HS-27A (cell line): ENCODE measurements at regions not wholly inside any gene's neighbourhood (a gene's known extent, or its start where the extent isn't known, plus 50 kb on each side); places are given as distances from the start of the nearest gene placed in this dataset.

Experiments used
- DNase-seq: peaks from one replicate; pipeline ENCODE4 v3.0.0-alpha.2; 2012; ENCODE audit warnings: low read depth, missing footprints

- no peak for DNase-seq
These were observed 687.2 kb downstream of the TRIML1 start for GRCh38 chr4:188826393-188826792.

GRCh38 chr4:188839704-188840103 is 700.5 kb downstream of the TRIML1 start:
- no peak for DNase-seq

GRCh38 chr4:188841523-188841922 is 702.3 kb downstream of the TRIML1 start:
- no peak for DNase-seq

DNA sequence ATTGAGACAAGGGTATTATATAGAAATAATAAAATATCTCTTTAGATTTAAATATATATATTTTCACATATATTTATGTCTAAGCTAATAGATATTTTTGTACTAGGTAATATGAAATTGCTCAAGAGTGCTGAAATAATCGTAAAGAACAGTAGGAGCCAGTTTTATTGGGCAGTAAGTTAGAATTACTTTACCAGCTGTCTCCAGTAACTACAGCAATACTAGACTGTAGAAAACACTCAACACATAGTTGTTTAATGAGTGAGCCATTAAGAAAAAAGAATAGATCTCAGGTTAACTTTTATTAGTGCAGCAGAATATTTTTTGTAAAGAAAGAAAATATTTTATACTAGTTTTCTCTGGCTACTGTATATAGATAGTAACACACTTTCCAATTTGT is 715.2 kb downstream of the TRIML1 start:
- DNase-seq, result no peak

DNA sequence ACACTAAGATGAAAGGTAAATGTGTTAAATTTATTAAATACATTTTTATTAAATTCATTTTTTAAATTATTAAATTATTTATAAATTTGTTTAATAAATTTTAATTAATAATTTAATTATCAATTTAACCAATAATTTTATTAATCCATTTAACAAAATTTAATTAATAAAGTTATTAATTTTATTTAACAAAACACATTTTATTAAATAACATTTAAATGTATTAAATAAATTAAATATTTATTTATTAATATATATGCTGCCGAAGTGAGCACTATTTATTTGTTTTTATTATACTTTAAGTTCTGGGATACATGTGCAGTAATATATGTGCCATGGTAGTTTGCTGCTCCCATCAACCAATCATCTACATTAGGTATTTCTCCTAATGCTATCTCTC is 719.5 kb downstream of the TRIML1 start:
- DNase-seq, result no peak

GRCh38 chr4:188864741-188865140 is 725.5 kb downstream of the TRIML1 start:
- DNase-seq, result no peak

DNA sequence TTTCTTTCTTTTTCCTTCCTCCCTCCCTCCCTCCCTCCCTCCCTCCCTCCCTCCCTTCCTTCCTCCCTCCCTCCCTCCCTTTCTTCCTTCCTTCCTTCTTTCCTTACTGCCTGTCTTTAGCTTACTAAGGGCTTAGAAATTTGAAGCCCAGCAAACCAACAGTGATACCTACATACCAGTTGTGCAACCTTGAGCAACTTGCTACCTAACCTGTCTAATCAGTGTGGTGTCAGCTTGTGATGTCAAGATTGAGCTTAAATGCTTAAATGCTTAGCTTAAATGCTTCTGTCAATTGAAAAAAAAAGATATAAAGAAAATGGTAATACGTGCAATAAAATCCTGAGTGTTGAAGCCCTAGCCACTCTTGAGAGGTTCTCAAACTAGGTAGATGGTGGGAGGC is 728.6 kb downstream of the TRIML1 start:
- no peak for DNase-seq

GRCh38 chr4:188869581-188869980 is 730.3 kb downstream of the TRIML1 start:
- DNase-seq, result no peak

GRCh38 chr4:188872809-188873208 is 733.6 kb downstream of the TRIML1 start:
- DNase-seq, result no peak

- DNase-seq, result no peak
These were observed 737.6 kb downstream of the TRIML1 start for GRCh38 chr4:188876881-188877280.

- no peak for DNase-seq
These were observed 740.4 kb downstream of the TRIML1 start for GRCh38 chr4:188879598-188879997.

GRCh38 chr4:188887905-188888304 is 748.7 kb downstream of the TRIML1 start:
- no peak for DNase-seq

DNA sequence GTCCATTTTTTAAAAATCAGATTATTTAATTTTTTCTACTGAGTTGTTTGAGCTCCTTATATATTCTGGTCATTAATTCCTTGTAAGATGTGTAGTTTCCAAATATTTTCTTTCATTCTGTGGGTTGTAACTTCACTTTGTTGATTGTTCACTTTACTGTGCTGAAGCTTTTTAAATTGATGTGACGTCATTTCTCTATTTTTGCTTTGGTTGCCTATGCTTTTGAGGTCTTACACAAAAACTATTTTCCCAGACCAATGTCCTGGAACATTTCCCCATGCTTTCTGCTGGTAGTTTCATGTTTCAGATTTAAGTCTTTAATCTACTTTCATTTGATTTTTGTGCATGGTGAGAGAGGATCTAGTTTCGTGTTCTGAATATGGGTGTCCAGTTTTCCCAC is 753.6 kb downstream of the TRIML1 start:
- DNase-seq, result no peak

DNA sequence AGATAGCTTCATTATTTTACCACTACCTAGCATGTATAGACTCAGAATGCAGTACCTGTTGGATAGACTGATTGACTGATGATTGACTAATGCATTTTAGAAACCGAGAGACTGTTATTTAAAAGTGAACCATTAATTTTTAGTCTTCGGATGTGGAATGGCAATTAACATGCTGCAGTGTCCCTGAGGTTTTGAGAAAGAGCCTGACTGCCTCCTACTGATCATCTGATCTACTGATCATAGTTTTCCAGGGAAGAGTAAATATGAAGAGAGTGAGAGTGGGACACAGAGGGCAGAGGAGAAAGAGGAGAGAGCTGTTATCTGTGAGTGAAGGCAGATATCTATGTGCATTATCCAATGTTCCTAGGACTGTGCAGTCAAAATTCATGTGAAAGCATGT is 764.7 kb downstream of the TRIML1 start:
- no peak for DNase-seq

- DNase-seq, result no peak
These were observed 765.4 kb downstream of the TRIML1 start for GRCh38 chr4:188904617-188905016.

DNA sequence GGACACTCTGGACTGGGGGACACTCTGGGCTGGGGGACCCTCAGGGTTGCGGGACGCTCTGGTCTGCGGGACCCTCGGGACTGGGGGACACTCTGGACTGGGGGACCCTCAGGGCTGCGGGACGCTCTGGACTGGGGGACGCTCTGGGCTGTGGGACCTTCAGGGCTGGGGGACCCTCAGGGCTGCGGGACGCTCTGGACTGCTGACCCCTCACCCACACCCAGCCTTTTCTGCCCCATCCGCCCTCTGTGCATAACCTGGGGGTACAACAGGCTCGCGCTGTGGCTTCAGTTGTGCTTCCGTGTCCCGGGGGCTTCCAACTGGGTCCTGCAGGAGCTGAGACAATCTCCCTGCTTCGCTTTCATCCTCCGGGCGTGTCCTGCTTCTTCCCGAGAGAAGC is 766.0 kb downstream of the TRIML1 start:
- DNase-seq, result no peak

GRCh38 chr4:188911199-188911598 is 772.0 kb downstream of the TRIML1 start:
- no peak for DNase-seq

DNA sequence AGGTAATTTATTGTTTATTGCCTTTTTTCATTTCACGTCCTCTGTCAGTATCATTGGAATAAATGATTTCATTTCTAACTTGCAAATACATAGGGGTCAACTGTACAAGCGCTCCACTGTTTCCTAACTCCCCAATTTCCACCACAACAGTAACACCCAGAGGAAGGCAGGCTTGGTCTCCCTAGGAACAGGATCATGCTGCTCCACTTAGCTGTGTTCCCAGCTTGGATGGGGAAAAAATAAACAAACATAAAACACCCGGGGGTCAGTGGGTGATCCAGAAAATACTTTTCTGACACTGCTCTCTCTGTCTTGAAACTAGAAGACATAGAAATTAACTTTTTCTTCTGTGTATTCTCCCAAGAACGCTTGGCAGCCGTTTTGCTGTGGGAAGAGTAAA is 772.5 kb downstream of the TRIML1 start:
- DNase-seq, result no peak

DNA sequence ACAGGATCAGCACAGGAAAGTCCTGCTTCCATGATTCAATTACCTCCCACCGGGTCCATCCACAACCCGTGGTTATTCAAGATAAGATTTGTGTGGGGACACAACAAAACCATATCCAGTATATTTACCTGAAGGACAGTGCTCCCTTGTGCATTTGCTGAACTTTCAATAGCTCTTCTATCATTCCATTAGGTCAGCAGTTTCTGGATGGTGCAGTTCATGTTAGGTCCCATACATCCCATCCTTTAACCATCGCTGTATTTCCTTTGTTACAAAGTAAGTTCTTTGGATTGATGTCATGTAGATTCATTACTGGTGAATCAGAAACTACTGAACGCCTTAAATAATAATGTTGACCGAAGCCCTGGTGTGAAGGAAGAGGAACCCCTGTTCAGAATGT is 775.9 kb downstream of the TRIML1 start:
- DNase-seq, result no peak

- DNase-seq, result no peak
These were observed 779.5 kb downstream of the TRIML1 start for GRCh38 chr4:188918787-188919186.

GRCh38 chr4:188930822-188931221 is 791.6 kb downstream of the TRIML1 start:
- DNase-seq, result no peak

DNA sequence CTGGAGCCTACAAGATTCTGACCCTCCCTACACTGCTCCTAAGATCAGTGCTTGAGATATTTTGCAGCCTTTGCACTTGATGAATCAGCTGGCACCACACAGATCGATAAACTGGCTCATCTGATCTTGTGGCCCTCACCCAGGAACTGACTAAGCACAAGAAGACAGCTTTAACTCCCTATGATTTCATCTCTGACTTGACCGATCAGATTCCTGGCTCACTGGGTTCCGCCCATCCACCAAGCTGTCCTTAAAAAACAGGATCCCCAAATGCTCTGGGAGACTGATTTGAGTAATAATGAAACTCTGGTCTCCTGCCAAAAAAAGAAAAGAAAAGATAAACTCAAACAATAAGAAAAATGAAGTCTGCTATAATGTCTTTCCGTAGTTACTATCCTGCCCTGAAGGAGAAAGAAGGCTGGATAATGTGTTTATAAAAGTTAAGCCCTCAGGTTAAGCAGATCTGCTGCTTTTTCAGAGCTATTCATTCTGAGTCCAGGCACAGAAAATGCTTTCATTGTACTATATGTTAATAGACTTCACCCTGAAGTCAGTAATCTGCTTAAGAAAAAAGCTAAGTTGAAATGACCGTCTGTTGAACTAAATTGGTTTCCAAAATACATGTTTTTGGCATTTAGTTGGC is 795.2 kb downstream of the TRIML1 start:
- no peak for DNase-seq

DNA sequence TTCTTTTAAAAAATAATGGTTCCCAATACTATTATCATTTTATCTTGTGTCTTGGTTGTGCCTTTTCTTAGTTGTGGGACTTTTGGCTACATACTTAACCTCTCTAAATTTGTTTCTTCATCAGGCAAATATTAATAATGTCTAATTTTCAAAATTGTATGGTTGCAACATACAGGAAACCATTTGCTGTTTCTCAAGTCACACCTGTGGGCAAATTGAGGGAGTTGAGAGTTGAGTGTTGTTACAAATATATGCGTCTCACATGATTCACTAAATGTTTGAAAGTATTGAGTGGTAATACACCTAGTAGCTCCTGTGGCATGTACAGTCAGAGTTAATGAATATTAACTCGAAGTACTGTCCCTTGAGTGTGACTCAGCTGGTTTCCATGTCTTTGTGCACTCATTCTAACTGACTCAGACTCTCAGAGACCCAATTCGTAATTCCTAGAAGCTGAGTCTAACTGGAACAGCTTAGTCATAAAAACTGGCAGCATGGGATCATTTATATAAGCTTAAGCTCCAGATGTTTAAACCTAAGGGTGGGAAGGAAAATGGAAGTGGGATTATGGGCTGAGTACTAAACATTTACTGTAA is 802.4 kb downstream of the TRIML1 start:
- no peak for DNase-seq

DNA sequence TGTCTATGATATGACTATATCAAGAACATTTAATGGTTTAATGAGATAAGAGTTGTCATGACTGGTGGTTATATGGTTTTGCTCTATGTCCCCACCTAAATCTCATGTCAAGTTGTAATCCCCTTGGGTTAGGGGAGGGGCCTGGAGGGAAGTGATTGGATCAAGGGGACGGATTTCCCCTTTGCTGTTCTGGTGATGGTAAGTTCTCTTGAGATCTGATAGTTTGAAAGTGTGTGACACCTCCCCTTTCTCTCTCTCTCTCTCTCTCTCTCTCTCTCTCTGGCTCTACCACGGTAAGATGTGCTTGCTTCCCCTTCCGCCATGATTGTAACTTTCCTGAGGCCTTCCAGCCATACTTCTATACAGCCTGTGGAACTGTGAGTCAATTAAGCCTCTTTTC is 803.4 kb downstream of the TRIML1 start:
- no peak for DNase-seq
